CD4-positive, alpha-beta T cell treated with Interleukin-10 for 1 hour (primary cell): ENCODE measurements at regions not wholly inside any gene's neighbourhood (a gene's known extent, or its start where the extent isn't known, plus 50 kb on each side); places are given as distances from the start of the nearest gene placed in this dataset.
"Not testable (repeated sequence)": the region's sequence is repeated elsewhere in the genome, so short reads cannot be mapped to it uniquely, and the experiment has no call there.

ENCODE experiments used
- DNase-seq: peaks from one replicate; pipeline ENCODE4 v3.0.0-alpha.2; 2020

DNA sequence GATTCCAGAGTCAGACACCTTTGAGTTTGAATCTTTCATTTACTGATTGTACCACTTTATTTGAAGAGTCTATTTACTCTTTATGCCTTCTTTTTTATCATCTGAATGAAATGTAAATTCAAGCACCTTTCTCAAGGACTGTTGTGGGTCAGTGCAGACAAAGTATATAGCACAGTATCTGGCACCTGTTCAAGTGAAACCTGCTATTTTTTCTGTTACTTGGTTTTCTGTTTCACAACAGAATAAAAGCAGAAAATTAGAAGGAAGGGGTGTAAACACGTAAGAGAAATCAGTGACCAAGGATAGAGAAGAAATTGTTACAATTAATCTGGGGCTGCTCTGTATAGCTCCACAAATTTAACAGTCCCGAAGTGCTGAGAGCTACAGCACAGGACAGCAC is 357.4 kb downstream of the RSL24D1 start:
- no peak for DNase-seq

DNA sequence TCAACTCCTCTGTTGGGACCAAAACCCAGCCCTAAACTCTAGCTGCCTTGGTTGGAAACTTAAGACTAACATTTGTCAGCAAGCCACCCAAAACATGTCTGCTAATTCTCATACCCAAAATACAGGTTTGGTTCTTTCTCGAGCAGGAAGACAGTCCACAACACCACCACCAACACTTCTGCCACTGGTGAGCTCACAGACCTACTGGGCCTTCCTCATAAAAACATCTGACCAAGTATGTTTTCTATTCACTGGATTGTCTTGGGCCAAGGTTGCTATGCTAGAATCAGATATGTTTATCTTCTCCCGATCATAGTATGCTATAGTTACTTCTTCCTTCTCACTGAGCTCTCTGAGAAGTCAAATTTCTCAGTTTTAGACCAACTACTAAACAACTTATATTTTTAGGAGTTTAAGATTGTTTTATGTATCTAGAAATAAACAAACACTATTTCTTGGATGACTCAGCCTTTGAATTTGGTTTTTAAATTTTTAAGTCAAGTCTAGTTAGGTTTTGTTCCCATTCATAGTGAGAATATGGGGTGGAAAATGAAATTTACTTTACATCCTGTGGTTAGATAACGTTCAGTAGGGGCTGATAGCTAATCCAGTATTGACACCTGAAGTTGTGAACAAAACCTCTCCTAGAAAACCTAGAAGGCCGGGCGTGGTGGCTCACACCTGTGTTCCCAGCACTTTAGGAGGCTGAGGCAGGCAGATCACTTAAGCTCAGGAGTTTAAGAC is 360.5 kb downstream of the RSL24D1 start:
- DNase-seq = no peak

- no peak for DNase-seq
Observed at GRCh38 chr15:54829821-54830220, 366.9 kb downstream of the RSL24D1 start.

- no peak for DNase-seq
Observed at GRCh38 chr15:54820811-54821210, 375.9 kb downstream of the RSL24D1 start.

DNA sequence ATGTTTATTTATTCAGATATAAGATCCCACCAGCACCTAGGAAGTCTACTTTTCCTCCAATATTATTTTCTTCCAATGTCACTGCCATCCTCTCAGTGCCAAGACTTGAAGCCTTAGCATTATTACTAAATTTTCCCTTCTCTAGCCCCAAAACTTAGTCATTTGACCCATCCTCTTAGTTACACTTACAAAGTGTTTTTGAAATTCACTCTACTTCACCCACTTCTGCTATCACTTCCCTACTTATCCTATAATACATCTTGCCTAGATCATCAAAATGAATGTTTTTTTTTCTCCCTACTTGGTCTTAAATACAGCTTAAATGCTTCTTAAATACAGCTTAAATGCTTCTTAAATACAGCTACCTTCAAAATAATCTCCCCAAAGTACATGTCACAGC is 376.6 kb downstream of the RSL24D1 start:
- no peak for DNase-seq

GRCh38 chr15:54816401-54816800 is 380.3 kb downstream of the RSL24D1 start:
- DNase-seq = no peak

- DNase-seq = no peak
Observed at GRCh38 chr15:54815556-54815955, 381.2 kb downstream of the RSL24D1 start.

GRCh38 chr15:54812383-54812782 is 384.4 kb downstream of the RSL24D1 start:
- no peak for DNase-seq

GRCh38 chr15:54810496-54810895 is 386.2 kb downstream of the RSL24D1 start:
- no peak for DNase-seq

DNA sequence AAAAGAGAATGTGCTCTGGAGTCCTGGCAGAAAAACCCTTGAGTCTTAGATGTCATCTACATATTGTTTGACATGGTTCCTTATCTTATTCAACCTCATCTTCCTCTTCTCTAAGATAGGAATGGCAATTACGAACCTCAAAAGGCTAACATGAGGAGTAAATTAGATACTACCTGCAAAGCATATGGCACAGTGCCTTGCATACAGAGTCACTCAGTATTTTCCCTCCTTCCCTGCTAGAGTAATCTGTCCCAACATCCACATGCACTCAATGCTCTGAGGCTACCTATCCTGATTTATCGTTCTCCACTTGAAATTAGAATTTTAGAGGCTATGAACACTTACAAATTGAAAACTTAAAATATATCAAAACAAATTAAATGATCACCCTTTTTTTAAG is 386.7 kb downstream of the RSL24D1 start:
- no peak for DNase-seq

DNA sequence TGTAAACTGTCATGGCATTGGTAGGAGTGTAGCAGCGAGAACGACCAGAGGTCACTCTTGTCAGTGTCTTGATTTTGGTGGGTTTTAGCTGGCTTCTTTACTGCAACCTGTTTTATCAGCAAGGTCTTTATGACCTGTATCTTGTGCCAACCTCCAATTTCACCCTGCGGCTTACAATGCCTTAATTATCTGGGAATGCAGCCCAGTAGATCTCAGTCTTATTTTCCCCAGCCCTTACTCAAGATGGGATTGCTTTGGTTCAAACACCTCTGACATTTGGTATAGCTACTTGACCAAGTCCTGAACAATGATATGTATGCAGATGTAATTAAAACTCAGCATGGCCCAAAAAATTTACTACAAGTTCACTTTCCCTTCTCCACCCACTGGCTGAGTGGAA is 388.4 kb downstream of the RSL24D1 start:
- no peak for DNase-seq

GRCh38 chr15:54803987-54804386 is 392.8 kb downstream of the RSL24D1 start:
- DNase-seq = no peak

DNA sequence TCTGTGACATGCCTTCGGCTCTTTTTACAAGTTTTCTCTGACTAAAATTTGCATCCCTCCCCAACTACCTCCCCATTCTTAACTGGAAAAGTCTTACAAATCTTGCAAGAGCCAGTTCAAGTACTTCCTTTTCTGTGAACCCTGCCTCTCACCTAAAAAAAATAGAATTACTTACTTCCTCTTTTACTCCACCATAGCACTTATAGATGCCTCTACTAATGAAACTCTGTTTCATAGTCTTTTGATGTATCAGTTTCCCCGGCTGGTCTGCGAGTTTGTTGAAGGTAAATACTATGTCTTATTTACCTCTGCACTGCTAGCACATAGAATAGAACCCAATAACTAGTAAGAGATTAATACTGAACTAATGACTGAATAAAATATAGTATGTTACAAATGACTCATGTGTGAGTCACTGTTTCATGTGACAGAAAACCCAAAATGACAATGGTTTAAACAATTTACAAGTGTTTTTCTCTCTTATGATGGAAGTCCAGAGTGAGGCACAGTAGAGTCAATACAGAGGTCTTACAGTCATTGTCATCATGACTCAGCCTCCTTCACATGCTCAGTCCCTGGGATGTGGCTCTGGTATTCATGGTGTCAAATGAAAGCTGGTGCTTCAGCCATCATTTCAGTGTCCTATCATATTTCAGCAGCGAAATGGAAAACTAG is 393.5 kb downstream of the RSL24D1 start:
- no peak for DNase-seq

DNA sequence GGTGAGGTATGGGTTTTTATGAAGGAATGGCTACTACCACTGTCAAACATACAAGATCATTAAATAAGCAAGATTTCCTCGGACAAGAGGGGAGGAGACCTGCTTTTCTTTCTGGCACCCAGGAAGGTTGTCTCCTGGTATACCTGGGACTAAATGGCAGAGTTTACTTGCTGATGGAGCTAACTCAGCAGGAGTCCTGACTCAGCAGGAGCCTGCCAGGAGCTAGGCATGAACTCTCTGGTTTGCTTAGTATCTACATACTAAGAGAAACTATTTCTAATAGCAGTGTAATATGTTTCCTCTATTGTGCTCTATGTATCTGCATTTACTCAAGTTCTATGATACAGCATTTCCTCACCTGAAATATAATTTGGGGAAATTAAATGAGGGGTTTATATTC is 404.2 kb downstream of the RSL24D1 start:
- DNase-seq = no peak

- no peak for DNase-seq
Observed at GRCh38 chr15:54790693-54791092, 406.0 kb downstream of the RSL24D1 start.

DNA sequence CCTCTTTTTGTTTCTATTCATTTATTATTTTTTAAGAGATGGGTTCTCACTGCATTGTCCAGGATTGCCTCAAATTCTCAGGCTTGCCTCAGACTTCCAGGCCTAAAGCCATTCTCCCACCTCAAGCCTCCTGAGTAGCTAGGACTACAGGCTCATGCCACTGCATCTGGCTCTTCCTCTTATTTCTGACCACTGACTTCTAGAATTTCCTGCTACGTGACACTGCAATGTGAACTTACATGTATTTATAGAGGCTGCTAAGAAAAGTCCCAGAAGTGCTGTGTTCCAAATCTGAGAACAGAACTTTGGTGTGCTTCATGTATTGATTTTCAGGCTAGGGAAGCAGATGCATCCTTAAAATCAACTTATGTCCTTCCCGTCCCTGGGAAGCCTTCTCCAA is 407.4 kb downstream of the RSL24D1 start:
- no peak for DNase-seq

DNA sequence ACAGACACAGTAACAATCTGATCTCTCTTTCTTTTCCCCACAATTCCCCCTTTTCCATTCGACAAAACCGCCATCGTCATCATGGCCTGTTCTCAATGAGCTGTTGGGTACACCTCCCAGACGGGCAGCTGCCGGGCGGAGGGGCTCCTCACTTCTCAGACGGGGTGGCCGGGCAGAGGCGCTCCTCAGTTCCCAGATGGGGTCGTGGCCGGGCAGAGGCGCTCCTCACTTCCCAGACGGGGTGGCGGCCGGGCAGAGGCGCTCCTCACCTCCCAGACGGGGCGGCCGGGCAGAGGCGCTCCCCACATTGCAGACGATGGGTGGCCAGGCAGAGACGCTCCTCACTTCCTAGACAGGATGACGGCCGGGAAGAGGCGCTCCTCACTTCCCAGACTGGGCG is 415.5 kb downstream of the RSL24D1 start:
- DNase-seq = not testable (repeated sequence)

DNA sequence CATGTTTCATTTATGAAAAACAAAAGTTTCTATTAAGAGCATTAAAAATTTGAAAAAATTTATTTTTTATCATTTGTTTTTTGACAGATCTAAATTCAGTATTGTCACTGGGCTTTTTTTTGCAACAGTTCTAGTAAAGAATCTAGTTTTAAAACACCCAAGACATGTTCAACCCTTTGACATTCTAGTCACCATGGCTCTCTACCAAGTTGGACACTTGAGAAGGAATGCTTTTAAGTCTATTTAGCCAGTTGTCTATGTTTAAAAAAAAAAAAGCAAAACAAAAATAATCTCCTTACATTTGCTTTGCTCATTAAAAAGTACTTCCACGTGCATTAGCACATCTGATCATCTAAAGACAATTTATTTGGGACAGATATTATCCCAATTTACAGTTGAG is 417.5 kb downstream of the RSL24D1 start:
- DNase-seq = no peak

DNA sequence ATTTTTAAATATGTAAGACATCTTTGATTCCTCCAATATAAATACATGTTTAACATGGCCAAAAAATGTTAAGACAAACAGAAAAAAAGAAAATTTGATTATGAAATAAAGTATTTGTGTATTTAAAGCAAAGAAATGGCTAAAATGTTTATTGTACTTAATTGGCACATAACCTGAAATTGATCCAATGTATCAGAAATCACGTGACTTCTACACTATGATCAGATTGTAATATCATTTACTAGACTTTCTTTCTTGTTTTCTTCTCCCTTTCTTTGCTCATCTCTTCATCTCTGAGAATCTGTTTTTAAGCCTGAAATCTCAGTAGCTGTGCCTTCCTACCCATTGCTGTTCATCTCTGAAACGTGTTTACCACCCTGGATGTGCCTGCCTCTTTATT is 420.3 kb downstream of the RSL24D1 start:
- DNase-seq = no peak

GRCh38 chr15:54772663-54773062 is 424.1 kb downstream of the RSL24D1 start:
- no peak for DNase-seq

GRCh38 chr15:54749461-54749860 is 447.3 kb downstream of the RSL24D1 start:
- DNase-seq = not testable (repeated sequence)

DNA sequence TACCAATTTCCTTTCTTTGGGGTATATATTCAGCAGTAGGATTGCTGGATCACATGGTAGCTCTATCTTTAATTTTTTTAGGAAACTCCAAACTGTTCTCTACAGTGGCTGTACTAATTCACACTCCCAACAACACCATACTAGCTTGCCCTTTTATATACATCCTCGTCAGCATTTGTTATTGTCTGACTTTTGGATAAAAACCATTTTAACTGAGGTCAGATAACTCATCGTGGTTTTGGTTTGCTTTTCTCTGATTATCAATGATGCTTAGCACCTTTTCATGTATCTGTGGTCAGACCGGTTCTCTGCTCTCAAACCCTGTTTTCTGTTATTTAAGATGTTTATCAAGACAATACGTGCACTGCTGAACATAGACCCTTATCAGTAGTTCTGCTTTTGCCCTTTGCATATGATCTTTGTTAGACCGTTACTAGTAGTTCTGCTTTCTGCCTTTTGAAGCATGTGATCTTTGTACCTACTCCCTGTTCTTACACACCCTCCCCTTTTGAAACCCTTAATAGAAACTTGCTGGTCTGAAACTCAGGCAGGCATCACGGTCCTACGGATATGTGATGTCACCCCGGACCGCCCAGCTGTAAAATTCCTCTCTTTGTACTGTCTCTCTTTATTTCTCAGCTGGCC is 474.3 kb downstream of the RSL24D1 start:
- no peak for DNase-seq

DNA sequence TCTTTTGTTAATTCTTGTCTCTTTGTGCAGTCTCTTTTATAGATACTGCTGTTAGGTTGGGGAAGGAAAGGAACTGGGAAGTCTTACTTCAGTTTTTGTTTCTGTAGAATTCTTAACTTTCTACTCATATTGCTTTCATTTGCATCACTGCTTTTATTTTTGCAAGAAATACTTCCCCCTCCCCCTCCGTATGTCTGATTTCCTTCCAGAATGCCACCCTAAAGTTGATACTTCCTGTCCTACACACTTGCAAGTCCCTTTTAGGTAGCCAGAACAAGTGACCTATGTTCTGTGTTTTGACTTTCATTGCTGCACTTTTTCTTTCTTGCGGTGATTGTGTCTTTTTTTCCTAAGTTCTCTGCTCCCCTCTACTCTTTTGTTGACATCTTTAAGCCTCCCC is 477.4 kb downstream of the RSL24D1 start:
- no peak for DNase-seq
